Calu3 (cell line): ENCODE measurements at regions not wholly inside any gene's neighbourhood (a gene's known extent, or its start where the extent isn't known, plus 50 kb on each side); places are given as distances from the start of the nearest gene placed in this dataset.
"Not testable (repeated sequence)": the region's sequence is repeated elsewhere in the genome, so short reads cannot be mapped to it uniquely, and the experiment has no call there.

Experiments used
- BruUV-seq: library from RNA; stranded (reverse); fragments of 400-500 nt; replicated peaks from 2 replicates; lab custom pipeline; 2021; lab: Mats Ljungman, UMichigan
- CTCF ChIA-PET: fragments of 300-600 bp; sonication (Branson Sonifier 250); formaldehyde crosslinking; loops from one replicate; lab custom pipeline; 2022; ENCODE audit warnings: antibody characterized with exemption; lab: Charles Lee
- DNase-seq: peaks from one replicate; pipeline ENCODE4 v3.0.0; 2022
- H3K27ac Mint-ChIP-seq: one replicate; pipeline ENCODE4 v1.8.0; 2022; ENCODE audit warnings: mixed read lengths; ENCODE audit not compliant: unreplicated experiment
- H3K27me3 Mint-ChIP-seq: one replicate; pipeline ENCODE4 v1.8.0; 2022; ENCODE audit warnings: mixed read lengths; ENCODE audit not compliant: unreplicated experiment
- H3K36me3 Mint-ChIP-seq: one replicate; pipeline ENCODE4 v1.8.0; 2022; ENCODE audit warnings: mild to moderate bottlenecking, moderate library complexity, mixed read lengths; ENCODE audit not compliant: insufficient read depth, unreplicated experiment
- H3K4me1 Mint-ChIP-seq: one replicate; pipeline ENCODE4 v1.8.0; 2022; ENCODE audit warnings: mild to moderate bottlenecking, low read depth, mixed read lengths; ENCODE audit not compliant: unreplicated experiment
- H3K4me3 Mint-ChIP-seq: one replicate; pipeline ENCODE4 v1.8.0; 2022; ENCODE audit warnings: mild to moderate bottlenecking, low read depth, moderate library complexity, mixed read lengths; ENCODE audit not compliant: unreplicated experiment
- H3K9me3 Mint-ChIP-seq: one replicate; pipeline ENCODE4 v1.8.0; 2022; ENCODE audit warnings: low read depth, mixed read lengths; ENCODE audit not compliant: unreplicated experiment
- CTCF ChIP-seq: fragments of 200-600 bp; IDR thresholded peaks from one replicate; pipeline ENCODE4 v1.8.0; 2022; ENCODE audit warnings: antibody characterized with exemption; ENCODE audit not compliant: unreplicated experiment
- intact Hi-C: fragments of 100-400 bp; cut with micrococcal nuclease; formaldehyde crosslinking; loops from one replicate; pipeline ENCODE4 v1.10.0; 2022; ENCODE audit not compliant: unreplicated experiment

GRCh38 chr17:77560381-77560780 lies 398.1 kb upstream of the TNRC6C start:
- BruUV-seq: no TSS peak
- peaks cover 83% of the 10 kb centered on the region for H3K27me3 Mint-ChIP-seq
- H3K36me3 Mint-ChIP-seq: no peaks in the 10 kb centered on the region
- no peaks in the 10 kb centered on the region for H3K4me1 Mint-ChIP-seq
- no peaks in the 10 kb centered on the region for H3K9me3 Mint-ChIP-seq
- intact Hi-C loops: no loop called here
- H3K4me3 Mint-ChIP-seq: no peak overlapping the region
- no peak for TF ChIP-seq CTCF
- no peak overlapping the region for H3K27ac Mint-ChIP-seq
- CTCF ChIA-PET: no interaction called here
- DNase-seq: no peak

GRCh38 chr17:77560841-77561240 lies 397.7 kb upstream of the TNRC6C start:
- H3K9me3 Mint-ChIP-seq: no peaks in the 10 kb centered on the region
- H3K27ac Mint-ChIP-seq: no peak overlapping the region
- CTCF ChIA-PET: no interaction called here
- no peak for TF ChIP-seq CTCF
- H3K4me1 Mint-ChIP-seq: no peaks in the 10 kb centered on the region
- no peak overlapping the region for H3K4me3 Mint-ChIP-seq
- H3K36me3 Mint-ChIP-seq: no peaks in the 10 kb centered on the region
- BruUV-seq: no TSS peak
- intact Hi-C loops: no loop called here
- H3K27me3 Mint-ChIP-seq: peaks cover 83% of the 10 kb centered on the region
- no peak for DNase-seq

GRCh38 chr17:77562361-77562760 lies 396.1 kb upstream of the TNRC6C start:
- H3K9me3 Mint-ChIP-seq, H3K4me1 Mint-ChIP-seq, DNase-seq, H3K27ac Mint-ChIP-seq, intact Hi-C loops, H3K4me3 Mint-ChIP-seq, H3K36me3 Mint-ChIP-seq, BruUV-seq: not testable (repeated sequence)
- H3K27me3 Mint-ChIP-seq: peaks cover 83% of the 10 kb centered on the region
- CTCF ChIA-PET: interaction anchor here (0.6 kb wide), 1 partner anchor 780 kb away, joined by 3 read pairs; no protein-coding TSS in a partner anchor

GRCh38 chr17:77563439-77564102 lies 394.9 kb upstream of the TNRC6C start:
- Mint-ChIP-seq H3K4me1 (no peaks in the 10 kb centered on the region), H3K4me3 (no peak overlapping the region), H3K27me3 (peaks cover 83% of the 10 kb centered on the region), H3K36me3 (no peaks in the 10 kb centered on the region), H3K9me3 (no peaks in the 10 kb centered on the region), H3K27ac (no peak overlapping the region)
- CTCF ChIA-PET: interaction anchor here (1.0 kb wide), 1 partner anchor 14 kb away, joined by 4 read pairs; no protein-coding TSS in a partner anchor
- DNase-seq: no peak
- intact Hi-C loops: no loop called here
- no peak for TF ChIP-seq CTCF
- no TSS peak for BruUV-seq

GRCh38 chr17:77564278-77564920 lies 394.1 kb upstream of the TNRC6C start:
- no peaks in the 10 kb centered on the region for H3K36me3 Mint-ChIP-seq
- peaks cover 80% of the 10 kb centered on the region for H3K27me3 Mint-ChIP-seq
- intact Hi-C loops: no loop called here
- H3K9me3 Mint-ChIP-seq: no peaks in the 10 kb centered on the region
- BruUV-seq: no TSS peak
- H3K4me3 Mint-ChIP-seq: no peak overlapping the region
- no peaks in the 10 kb centered on the region for H3K4me1 Mint-ChIP-seq
- no peak for DNase-seq
- no peak overlapping the region for H3K27ac Mint-ChIP-seq
- CTCF ChIA-PET: interaction anchor here (0.8 kb wide), 1 partner anchor 15 kb away, joined by 3 read pairs; no protein-coding TSS in a partner anchor
- no peak for TF ChIP-seq CTCF
